Spinal cord (tissue), 9 donors: ENCODE measurements at regions not wholly inside any gene's neighbourhood (a gene's known extent, or its start where the extent isn't known, plus 50 kb on each side); places are given as distances from the start of the nearest gene placed in this dataset.

Experiments
- DNase-seq, 6 donors: peaks; one replicate each; pipeline versions ENCODE4 v3.0.0 to v3.0.0-alpha.2; 2013 to 2015; ENCODE audit warnings: low spot score in 6 of 6, low read depth in 4 of 6
- H3K27ac ChIP-seq: one replicate; pipeline ENCODE4 v1.5.1; 2013; ENCODE audit warnings: low read depth, low read length, control low read depth
- H3K27me3 ChIP-seq: one replicate; pipeline ENCODE4 v1.6.1; 2013; ENCODE audit warnings: low read length; ENCODE audit not compliant: control insufficient read depth, insufficient read depth
- H3K36me3 ChIP-seq: one replicate; pipeline ENCODE4 v1.6.1; 2013; ENCODE audit warnings: low read length; ENCODE audit not compliant: control insufficient read depth, insufficient read depth
- H3K4me1 ChIP-seq: one replicate; pipeline ENCODE4 v1.6.1; 2013; ENCODE audit warnings: low read length; ENCODE audit not compliant: control insufficient read depth, insufficient read depth
- H3K4me3 ChIP-seq: one replicate; pipeline ENCODE4 v1.5.1; 2013; ENCODE audit warnings: low read depth, low read length, control low read depth
- H3K9me3 ChIP-seq: one replicate; pipeline ENCODE4 v1.6.1; 2013; ENCODE audit warnings: low read length; ENCODE audit not compliant: control insufficient read depth, insufficient read depth
- WGBS: methylation state at CpG from one replicate; pipeline ENCODE4 v1.1.5; 2013; ENCODE audit warnings: missing lambda C conversion rate; ENCODE audit not compliant: insufficient coverage; 5-methylcytosine and 5-hydroxymethylcytosine counted together
- donor health status: healthy.

GRCh38 chr1:119268879-119269278 lies 99.7 kb upstream of the HAO2 start:
- no peaks in the 10 kb centered on the region for H3K27me3 ChIP-seq
- H3K4me3 ChIP-seq: no peak overlapping the region
- no peaks in the 10 kb centered on the region for H3K36me3 ChIP-seq
- no CpG with 5 or more reads among the region's 1 CpG for WGBS
- DNase-seq: no peak
- no peaks in the 10 kb centered on the region for H3K9me3 ChIP-seq
- no peaks in the 10 kb centered on the region for H3K4me1 ChIP-seq
- H3K27ac ChIP-seq: no peak overlapping the region

GRCh38 chr1:119275145-119276134 lies 93.1 kb upstream of the HAO2 start:
- peak in 2 of 6 donors; percentile 44 to 47 for DNase-seq
- Histone ChIP-seq H3K9me3 (no peaks in the 10 kb centered on the region), H3K4me1 (peaks cover 5% of the 10 kb centered on the region), H3K4me3 (no peak overlapping the region), H3K27ac (no peak overlapping the region), H3K27me3 (no peaks in the 10 kb centered on the region), H3K36me3 (no peaks in the 10 kb centered on the region)
- 70% methylated on average over 2 of the region's 6 CpGs for WGBS

- H3K27ac ChIP-seq: no peak overlapping the region
- H3K4me1 ChIP-seq: peaks cover 5% of the 10 kb centered on the region
- H3K36me3 ChIP-seq: no peaks in the 10 kb centered on the region
- H3K4me3 ChIP-seq: no peak overlapping the region
- no peaks in the 10 kb centered on the region for H3K9me3 ChIP-seq
- no CpG with 5 or more reads among the region's 1 CpG for WGBS
- DNase-seq: peak in 1 of 6 donors; percentile 61
- H3K27me3 ChIP-seq: no peaks in the 10 kb centered on the region
Observed at GRCh38 chr1:119276558-119276957, 92.0 kb upstream of the HAO2 start.

- no peak overlapping the region for H3K27ac ChIP-seq
- H3K27me3 ChIP-seq: no peaks in the 10 kb centered on the region
- H3K36me3 ChIP-seq: no peaks in the 10 kb centered on the region
- H3K4me3 ChIP-seq: no peak overlapping the region
- H3K4me1 ChIP-seq: peaks cover 5% of the 10 kb centered on the region
- no peaks in the 10 kb centered on the region for H3K9me3 ChIP-seq
- WGBS: 55% methylated on average over 2 of the region's 8 CpGs
- peak in 3 of 6 donors; percentile 24 to 76 (median 37) for DNase-seq
Observed at GRCh38 chr1:119279456-119280381, 88.9 kb upstream of the HAO2 start.

GRCh38 chr1:119285482-119285881 lies 83.1 kb upstream of the HAO2 start:
- no peak overlapping the region for H3K4me3 ChIP-seq
- no peak overlapping the region for H3K27ac ChIP-seq
- H3K9me3 ChIP-seq: no peaks in the 10 kb centered on the region
- H3K36me3 ChIP-seq: no peaks in the 10 kb centered on the region
- no peaks in the 10 kb centered on the region for H3K27me3 ChIP-seq
- no peaks in the 10 kb centered on the region for H3K4me1 ChIP-seq
- no peak for DNase-seq
- WGBS: 42% methylated on average over 2 of the region's 2 CpGs

- no peak overlapping the region for H3K4me3 ChIP-seq
- no peaks in the 10 kb centered on the region for H3K4me1 ChIP-seq
- H3K27me3 ChIP-seq: no peaks in the 10 kb centered on the region
- peak in 2 of 6 donors; percentile 60 to 76 for DNase-seq
- WGBS: 52% methylated on average over 3 of the region's 8 CpGs
- H3K27ac ChIP-seq: no peak overlapping the region
- H3K9me3 ChIP-seq: no peaks in the 10 kb centered on the region
- no peaks in the 10 kb centered on the region for H3K36me3 ChIP-seq
Observed at GRCh38 chr1:119286587-119287181, 81.9 kb upstream of the HAO2 start.

- 75% methylated on average over 2 of the region's 3 CpGs for WGBS
- Histone ChIP-seq H3K4me1 (peaks cover under 1% of the 10 kb centered on the region), H3K4me3 (no peak overlapping the region), H3K9me3 (no peaks in the 10 kb centered on the region), H3K36me3 (no peaks in the 10 kb centered on the region), H3K27ac (no peak overlapping the region), H3K27me3 (no peaks in the 10 kb centered on the region)
- DNase-seq: no peak
Observed at GRCh38 chr1:119288751-119289150, 79.8 kb upstream of the HAO2 start.

- Histone ChIP-seq H3K9me3 (no peaks in the 10 kb centered on the region), H3K27ac (no peak overlapping the region), H3K4me3 (no peak overlapping the region), H3K27me3 (no peaks in the 10 kb centered on the region), H3K36me3 (no peaks in the 10 kb centered on the region), H3K4me1 (peaks cover 3% of the 10 kb centered on the region)
- no peak for DNase-seq
- 82% methylated on average over 3 of the region's 4 CpGs for WGBS
Observed at GRCh38 chr1:119290297-119290696, 78.3 kb upstream of the HAO2 start.

- H3K4me3 ChIP-seq: no peak overlapping the region
- 83% methylated on average over 2 of the region's 2 CpGs for WGBS
- H3K27ac ChIP-seq: no peak overlapping the region
- H3K36me3 ChIP-seq: no peaks in the 10 kb centered on the region
- no peak for DNase-seq
- no peaks in the 10 kb centered on the region for H3K9me3 ChIP-seq
- H3K27me3 ChIP-seq: peaks cover 3% of the 10 kb centered on the region
- H3K4me1 ChIP-seq: peaks cover 3% of the 10 kb centered on the region
Observed at GRCh38 chr1:119291611-119292206, 76.9 kb upstream of the HAO2 start.
